Nephron progenitor cell (in vitro differentiated cells): ENCODE measurements at regions not wholly inside any gene's neighbourhood (a gene's known extent, or its start where the extent isn't known, plus 50 kb on each side); places are given as distances from the start of the nearest gene placed in this dataset.

Experiments
- DNase-seq: peaks from one replicate; pipeline ENCODE4 v3.0.0; 2021
- H3K27ac Mint-ChIP-seq: 2 replicates; pipeline ENCODE4 v1.8.0; 2021; ENCODE audit warnings: mild to moderate bottlenecking, moderate library complexity, mixed read lengths
- H3K27me3 Mint-ChIP-seq: 2 replicates; pipeline ENCODE4 v1.8.0; 2021; ENCODE audit warnings: mild to moderate bottlenecking, low read depth, mixed read lengths; ENCODE audit not compliant: poor library complexity
- H3K36me3 Mint-ChIP-seq: 2 replicates; pipeline ENCODE4 v1.8.0; 2021; ENCODE audit warnings: low read depth, mixed read lengths
- H3K4me1 Mint-ChIP-seq: 2 replicates; pipeline ENCODE4 v1.8.0; 2021; ENCODE audit warnings: mixed read lengths
- H3K4me3 Mint-ChIP-seq: 2 replicates; pipeline ENCODE4 v1.8.0; 2021; ENCODE audit warnings: mild to moderate bottlenecking, moderate library complexity, mixed read lengths
- H3K9me3 Mint-ChIP-seq: 2 replicates; pipeline ENCODE4 v1.8.0; 2021; ENCODE audit warnings: mild to moderate bottlenecking, moderate library complexity, mixed read lengths
- CTCF ChIP-seq: fragments of 200-600 bp; sonication (generic); IDR thresholded peaks from 2 replicates; pipeline ENCODE4 v1.5.0; 2021; ENCODE audit warnings: antibody characterized with exemption

GRCh38 chr5:72648480-72648879, 141.3 kb upstream of the ZNF366 start:
- no peak for TF ChIP-seq CTCF
- no peak overlapping the region for H3K27ac Mint-ChIP-seq
- no peak overlapping the region for H3K4me3 Mint-ChIP-seq
- no peak for DNase-seq
- no peaks in the 10 kb centered on the region for H3K36me3 Mint-ChIP-seq
- H3K27me3 Mint-ChIP-seq = peaks cover 5% of the 10 kb centered on the region
- H3K9me3 Mint-ChIP-seq = no peaks in the 10 kb centered on the region
- H3K4me1 Mint-ChIP-seq = peaks cover 48% of the 10 kb centered on the region

GRCh38 chr5:72647806-72648205, 140.6 kb upstream of the ZNF366 start:
- no peak for DNase-seq
- TF ChIP-seq CTCF = no peak
- Mint-ChIP-seq H3K27me3 (peaks cover 9% of the 10 kb centered on the region), H3K4me1 (peaks cover 41% of the 10 kb centered on the region), H3K4me3 (no peak overlapping the region), H3K27ac (no peak overlapping the region), H3K9me3 (no peaks in the 10 kb centered on the region), H3K36me3 (no peaks in the 10 kb centered on the region)

GRCh38 chr5:72646246-72646866, 139.1 kb upstream of the ZNF366 start:
- H3K4me3 Mint-ChIP-seq = no peak overlapping the region
- H3K27me3 Mint-ChIP-seq = peaks cover 9% of the 10 kb centered on the region
- H3K36me3 Mint-ChIP-seq = no peaks in the 10 kb centered on the region
- no peaks in the 10 kb centered on the region for H3K9me3 Mint-ChIP-seq
- H3K4me1 Mint-ChIP-seq = peaks cover 29% of the 10 kb centered on the region
- no peak overlapping the region for H3K27ac Mint-ChIP-seq
- TF ChIP-seq CTCF = no peak
- no peak for DNase-seq

- no peak overlapping the region for H3K4me3 Mint-ChIP-seq
- peaks cover 9% of the 10 kb centered on the region for H3K27me3 Mint-ChIP-seq
- H3K27ac Mint-ChIP-seq = no peak overlapping the region
- no peaks in the 10 kb centered on the region for H3K9me3 Mint-ChIP-seq
- no peak for DNase-seq
- peaks cover 27% of the 10 kb centered on the region for H3K4me1 Mint-ChIP-seq
- no peak for TF ChIP-seq CTCF
- H3K36me3 Mint-ChIP-seq = no peaks in the 10 kb centered on the region
These were observed 138.0 kb upstream of the ZNF366 start for GRCh38 chr5:72645064-72645846.

- no peak for DNase-seq
- no peak overlapping the region for H3K27ac Mint-ChIP-seq
- peaks cover 22% of the 10 kb centered on the region for H3K4me1 Mint-ChIP-seq
- H3K4me3 Mint-ChIP-seq = no peak overlapping the region
- TF ChIP-seq CTCF = no peak
- peaks cover 9% of the 10 kb centered on the region for H3K27me3 Mint-ChIP-seq
- H3K36me3 Mint-ChIP-seq = no peaks in the 10 kb centered on the region
- H3K9me3 Mint-ChIP-seq = no peaks in the 10 kb centered on the region
These were observed 137.1 kb upstream of the ZNF366 start for GRCh38 chr5:72644296-72644695.

- no peak overlapping the region for H3K4me3 Mint-ChIP-seq
- no peaks in the 10 kb centered on the region for H3K9me3 Mint-ChIP-seq
- no peak for TF ChIP-seq CTCF
- no peaks in the 10 kb centered on the region for H3K36me3 Mint-ChIP-seq
- no peak for DNase-seq
- no peaks in the 10 kb centered on the region for H3K4me1 Mint-ChIP-seq
- H3K27me3 Mint-ChIP-seq = peaks cover 9% of the 10 kb centered on the region
- H3K27ac Mint-ChIP-seq = no peak overlapping the region
These were observed 134.0 kb upstream of the ZNF366 start for GRCh38 chr5:72641164-72641563.
